Heart right ventricle (tissue), 16 donors: ENCODE measurements at regions not wholly inside any gene's neighbourhood (a gene's known extent, or its start where the extent isn't known, plus 50 kb on each side); places are given as distances from the start of the nearest gene placed in this dataset.

Experiments used
- ATAC-seq, 8 donors: fragments of 200-7000 bp; cut with Tn5 transposase; one replicate each; pipeline ENCODE4 v1.9.1; 2020; ENCODE audit warnings: mild to moderate bottlenecking in 8 of 8, moderate library complexity in 8 of 8, moderate number of reproducible peaks in 1 of 8
- DNase-seq, 2 donors: peaks; one replicate each; pipeline ENCODE4 v3.0.0-alpha.2; 2020
- H3K27ac ChIP-seq, 10 donors: fragments of 200-600 bp; sonication (generic) in 2 of 10; one replicate each; pipeline versions ENCODE4 v1.5.0 to v1.8.0; 2020 to 2022; ENCODE audit warnings: mild to moderate bottlenecking in 3 of 10
- H3K27me3 ChIP-seq, 7 donors: fragments of 200-600 bp; one replicate each; pipeline ENCODE4 v1.8.0; 2021 to 2022; ENCODE audit warnings: mild to moderate bottlenecking in 2 of 7
- H3K36me3 ChIP-seq, 9 donors: fragments of 200-600 bp; sonication (generic) in 1 of 9; one replicate each; pipeline versions ENCODE4 v1.5.0 to v1.8.0; 2020 to 2022; ENCODE audit warnings: mild to moderate bottlenecking in 2 of 9
- H3K4me1 ChIP-seq, 9 donors: fragments of 200-600 bp; sonication (generic) in 1 of 9; one replicate each; pipeline versions ENCODE4 v1.5.0 to v1.8.0; 2020 to 2022; ENCODE audit warnings: mild to moderate bottlenecking in 4 of 9
- H3K4me3 ChIP-seq, 10 donors: fragments of 200-600 bp; sonication (generic) in 2 of 10; one replicate each; pipeline versions ENCODE4 v1.5.0 to v1.8.0; 2020 to 2022; ENCODE audit warnings: mild to moderate bottlenecking in 7 of 10, moderate library complexity in 2 of 10
- H3K9me3 ChIP-seq, 11 donors: fragments of 200-600 bp in 10 of 11; sonication (generic) in 2 of 11; one replicate each; pipeline versions ENCODE4 v1.5.0 to v1.8.0; 2013 to 2022; ENCODE audit warnings: mild to moderate bottlenecking in 2 of 11, control low read depth in 1 of 11, moderate library complexity in 1 of 11
- WGBS, 2 donors: extraction: QIAGEN DNeasy Blood & Tissue Kit; methylation state at CpG; one replicate each; pipeline ENCODE4 v1.1.7; 2013; ENCODE audit warnings: inconsistent platforms in 1 of 2; 5-methylcytosine and 5-hydroxymethylcytosine counted together
- intact Hi-C, 10 donors: fragments of 100-400 bp; cut with DNase I; formaldehyde crosslinking; loops; one replicate each; pipeline versions ENCODE4 v1.11.1 to v1.14.2; 2022
- TF ChIP-seq, protein P1 (sequence below), 9 donors: fragments of 200-600 bp; sonication (generic) in 2 of 9; IDR thresholded peaks; one replicate each; pipeline versions ENCODE4 v1.5.0 to v1.8.0; 2021 to 2022; ENCODE audit warnings: antibody characterized with exemption in 9 of 9, mild to moderate bottlenecking in 5 of 9, moderate library complexity in 1 of 9
- donor health status: Arrhythmogenic right ventricular cardiomyopathy.
- donor health status: ischemic (EF 13 %, LVEDD 7.1; RV severe dilation, severe dysfunction).
- donor health status: healthy with polysubstance abuse.
- donor health status: DM: no; HTN: yes; CAD: no.
- donor health status: DM: no; HTN: no; CAD: no.
- donor health status: ischemic (EF 25% LVEDD 6.9; RV normal size, moderate dysfunction).
- donor health status: ischemic (EF 25% LVEDD 5.7; RV mildly dilated, moderate dysfunction).
- donor health status: healthy.
- donor health status: DM: yes; HTN: yes; CAD: no.
- donor health status: Ischemic cardiomyopathy.
- donor health status: ischemic (EF 35%, LVEDD 5.7; RV mildly dilated, moderate dysfunction).
- donor health status: nonischemic (EF 11% LVEDD 7.7; RV severe dilation, severe dysfunction).
- donor health status: DM: yes; HTN: yes; CAD: no.
- donor health status: PGD.
- donor health status: ischemic (EF 29% LVEDD 5.4; RV normal size, mild dysfunction).
- donor health status: nonischemic (EF 23%, LVEDD 6.1; RV moderate dilation, normal function).

DNA sequence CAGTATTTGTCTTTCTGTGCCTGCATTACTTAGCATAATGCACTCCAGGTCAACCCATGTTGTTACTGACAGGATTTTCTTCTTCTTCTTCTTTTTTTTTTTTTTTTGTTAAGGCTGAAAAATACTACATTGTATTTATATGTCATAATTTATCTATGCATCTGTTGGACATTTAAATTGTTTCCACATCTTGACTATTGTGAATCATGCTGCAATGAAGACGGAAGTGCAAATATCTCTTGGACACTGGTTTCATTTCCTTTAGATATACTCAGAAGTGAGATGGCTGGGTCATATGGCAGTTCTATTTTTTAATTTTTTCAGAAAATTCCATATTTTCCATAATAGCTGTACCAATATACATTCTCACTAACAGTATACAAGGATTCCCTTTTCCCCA lies 272.7 kb upstream of the PMFBP1 start:
- H3K4me3 ChIP-seq, result no peak overlapping the region
- H3K4me1 ChIP-seq, result no peaks in the 10 kb centered on the region
- intact Hi-C loops, result no loop called here
- H3K27me3 ChIP-seq, result no peaks in the 10 kb centered on the region
- ATAC-seq (no peak), DNase-seq (no peak)
- WGBS, 2 donors, result 81 to 85% methylated on average over 1 of the region's 1 CpG
- TF ChIP-seq, protein P1, sequence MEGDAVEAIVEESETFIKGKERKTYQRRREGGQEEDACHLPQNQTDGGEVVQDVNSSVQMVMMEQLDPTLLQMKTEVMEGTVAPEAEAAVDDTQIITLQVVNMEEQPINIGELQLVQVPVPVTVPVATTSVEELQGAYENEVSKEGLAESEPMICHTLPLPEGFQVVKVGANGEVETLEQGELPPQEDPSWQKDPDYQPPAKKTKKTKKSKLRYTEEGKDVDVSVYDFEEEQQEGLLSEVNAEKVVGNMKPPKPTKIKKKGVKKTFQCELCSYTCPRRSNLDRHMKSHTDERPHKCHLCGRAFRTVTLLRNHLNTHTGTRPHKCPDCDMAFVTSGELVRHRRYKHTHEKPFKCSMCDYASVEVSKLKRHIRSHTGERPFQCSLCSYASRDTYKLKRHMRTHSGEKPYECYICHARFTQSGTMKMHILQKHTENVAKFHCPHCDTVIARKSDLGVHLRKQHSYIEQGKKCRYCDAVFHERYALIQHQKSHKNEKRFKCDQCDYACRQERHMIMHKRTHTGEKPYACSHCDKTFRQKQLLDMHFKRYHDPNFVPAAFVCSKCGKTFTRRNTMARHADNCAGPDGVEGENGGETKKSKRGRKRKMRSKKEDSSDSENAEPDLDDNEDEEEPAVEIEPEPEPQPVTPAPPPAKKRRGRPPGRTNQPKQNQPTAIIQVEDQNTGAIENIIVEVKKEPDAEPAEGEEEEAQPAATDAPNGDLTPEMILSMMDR (IDR thresholded peaks at IDR 0.05), result no peak
- peaks cover 0 to 27% (median 7%) of the 10 kb centered on the region in 11 donors for H3K9me3 ChIP-seq
- no peak overlapping the region for H3K27ac ChIP-seq
- no peaks in the 10 kb centered on the region for H3K36me3 ChIP-seq

DNA sequence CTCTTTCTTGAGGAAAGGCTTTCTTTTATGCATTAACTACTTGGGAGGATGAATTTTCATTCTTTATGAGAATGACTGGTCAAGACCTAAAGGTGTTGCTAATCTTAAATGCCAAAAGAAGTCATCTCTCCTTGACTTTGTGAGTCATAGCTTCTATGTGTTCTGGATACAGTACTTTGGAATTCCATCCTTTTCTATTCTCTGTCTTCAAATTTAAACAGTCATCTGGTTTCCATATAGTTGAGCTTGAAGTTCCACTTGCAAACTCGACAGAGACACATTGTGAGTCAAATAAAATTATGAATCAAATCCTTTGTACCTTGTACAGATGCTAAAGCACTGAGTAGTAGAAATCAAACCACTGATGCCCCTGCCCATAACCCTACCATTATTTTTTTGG lies 271.9 kb upstream of the PMFBP1 start:
- ATAC-seq, result no peak
- no peak overlapping the region for H3K27ac ChIP-seq

DNA sequence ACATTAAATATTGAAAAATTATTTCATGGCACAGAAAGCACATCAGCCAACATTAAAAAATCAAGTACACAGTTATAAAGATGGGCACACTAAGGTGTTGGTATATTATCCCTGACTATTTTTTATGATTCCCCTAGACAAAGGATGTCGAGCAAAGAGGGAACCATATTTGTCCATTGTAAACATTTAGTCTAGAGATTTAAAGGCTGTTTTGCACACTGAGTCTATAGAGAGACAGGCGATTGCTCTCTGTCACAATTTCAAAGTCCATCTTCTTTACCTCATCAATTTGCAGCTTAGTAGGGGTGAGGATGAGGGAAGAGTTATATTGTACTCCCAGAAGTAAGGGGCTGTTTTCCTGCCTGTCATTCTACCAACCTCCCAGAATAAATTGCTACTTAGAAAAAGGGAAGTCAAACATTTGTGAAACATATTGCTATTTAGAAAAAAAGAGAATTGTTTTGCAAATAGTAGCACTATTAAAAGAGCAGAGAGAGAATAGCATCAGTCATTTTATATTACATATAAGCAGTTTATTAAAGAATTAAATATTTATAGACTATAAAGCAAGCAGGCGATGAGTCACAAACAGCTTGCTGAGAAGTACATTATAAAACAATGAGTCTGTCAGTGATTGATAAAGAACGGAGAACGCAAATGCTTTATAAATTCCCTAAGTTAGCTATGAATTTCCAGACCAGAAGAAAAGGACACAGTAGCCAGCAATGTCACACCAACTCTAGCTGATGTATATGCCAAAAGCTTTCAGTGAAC lies 270.6 kb upstream of the PMFBP1 start:
- H3K4me1 ChIP-seq, result no peaks in the 10 kb centered on the region
- peaks cover 0 to 22% (median 3%) of the 10 kb centered on the region in 11 donors for H3K9me3 ChIP-seq
- TF ChIP-seq, protein P1 (IDR thresholded peaks at IDR 0.05), result no peak
- ATAC-seq, result no peak
- H3K27ac ChIP-seq, result no peak overlapping the region
- H3K4me3 ChIP-seq, result no peak overlapping the region
- H3K27me3 ChIP-seq, result no peaks in the 10 kb centered on the region
- intact Hi-C loops, result no loop called here
- no peaks in the 10 kb centered on the region for H3K36me3 ChIP-seq
- DNase-seq, result no peak
- 91 to 93% methylated on average over 5 of the region's 5 CpGs for WGBS, 2 donors

More for the DNA sequence above, 271.9 kb upstream of the PMFBP1 start:
- Histone ChIP-seq H3K4me1 (no peaks in the 10 kb centered on the region), H3K9me3 (peaks cover 0 to 25% (median 6%) of the 10 kb centered on the region in 11 donors), H3K4me3 (no peak overlapping the region), H3K27me3 (no peaks in the 10 kb centered on the region), H3K36me3 (no peaks in the 10 kb centered on the region)
- DNase-seq, result no peak
- TF ChIP-seq, protein P1 (IDR thresholded peaks at IDR 0.05), result no peak
- 80 to 86% methylated on average over 1 of the region's 1 CpG for WGBS, 2 donors
- intact Hi-C loops, result no loop called here

DNA sequence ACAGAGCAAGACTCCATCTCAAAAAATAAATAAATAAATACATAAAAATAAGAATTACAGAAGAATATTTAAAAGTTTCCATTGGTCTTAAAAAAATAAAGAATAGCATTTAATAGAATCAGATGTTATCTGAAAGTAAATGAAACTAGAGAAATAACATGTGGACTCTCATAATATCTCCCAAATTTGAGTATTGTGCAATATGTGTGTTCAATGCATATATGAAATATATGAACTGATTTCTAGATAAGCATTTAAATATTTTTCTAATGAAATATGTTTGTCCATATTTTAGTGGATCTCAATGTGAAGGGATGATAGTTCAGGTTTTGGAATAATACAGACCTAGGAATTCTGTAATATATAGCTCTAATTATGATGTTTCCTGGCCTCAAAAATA lies 265.9 kb upstream of the PMFBP1 start:
- no peaks in the 10 kb centered on the region for H3K27me3 ChIP-seq
- no peak overlapping the region for H3K27ac ChIP-seq

More for the DNA sequence above, 265.9 kb upstream of the PMFBP1 start:
- Histone ChIP-seq H3K4me3 (no peak overlapping the region), H3K36me3 (no peaks in the 10 kb centered on the region), H3K9me3 (peaks cover 0 to 51% (median 22%) of the 10 kb centered on the region in 11 donors), H3K4me1 (no peaks in the 10 kb centered on the region)
- intact Hi-C loops, result no loop called here
- ATAC-seq (no peak), DNase-seq (no peak)
- TF ChIP-seq, protein P1 (IDR thresholded peaks at IDR 0.05), result no peak
